Stomach (tissue), 4 donors: ENCODE measurements at regions not wholly inside any gene's neighbourhood (a gene's known extent, or its start where the extent isn't known, plus 50 kb on each side); places are given as distances from the start of the nearest gene placed in this dataset.

Source experiments
- CTCF ChIP-seq, 7 experiments: fragments of 450-650 bp in 4 of 7; fragments of 200-600 bp in 3 of 7; sonication (generic) in 3 of 7; IDR thresholded peaks; one replicate each; pipeline ENCODE4 v1.5.1; 2016 to 2019; ENCODE audit warnings: antibody characterized with exemption in 7 of 7, control low read depth in 2 of 7, mild to moderate bottlenecking in 1 of 7
- POLR2A ChIP-seq, 4 donors: fragments of 450-650 bp; IDR thresholded peaks; one replicate each; pipeline ENCODE4 v1.6.1; 2016; ENCODE audit warnings: antibody characterized with exemption in 4 of 4, control low read depth in 2 of 4, mild to moderate bottlenecking in 1 of 4, moderate library complexity in 1 of 4
- POLR2AphosphoS5 ChIP-seq, 3 donors: sonication (generic); formaldehyde crosslinking; IDR thresholded peaks; one replicate each; pipeline ENCODE4 v1.6.1; 2016; ENCODE audit warnings: antibody characterized with exemption in 3 of 3

GRCh38 chr7:25927626-25927978, 224.4 kb upstream of the NFE2L3 start:
- TF ChIP-seq CTCF (IDR thresholded peaks at IDR 0.05) (no peak), POLR2A (IDR thresholded peaks at IDR 0.05) (no peak), POLR2AphosphoS5 (IDR thresholded peaks at IDR 0.05) (no peak)
